Tongue (tissue), 1 donor: ENCODE measurements at regions not wholly inside any gene's neighbourhood (a gene's known extent, or its start where the extent isn't known, plus 50 kb on each side); places are given as distances from the start of the nearest gene placed in this dataset.
A peak's percentile ranks its signal among the peaks of the same experiment; 100 is the strongest.
"Not testable (repeated sequence)": the region's sequence is repeated elsewhere in the genome, so short reads cannot be mapped to it uniquely, and the experiment has no call there.

Source experiments
- DNase-seq: peaks from one replicate; pipeline ENCODE4 v3.0.0-alpha.2; 2015

- no peak for DNase-seq
These were observed 171.1 kb upstream of the ANKRD50 start for GRCh38 chr4:124883632-124884031.

- DNase-seq: no peak
These were observed 166.7 kb upstream of the ANKRD50 start for GRCh38 chr4:124879195-124879594.

GRCh38 chr4:124874172-124874450 lies 161.6 kb upstream of the ANKRD50 start:
- no peak for DNase-seq

- DNase-seq: no peak
These were observed 161.0 kb upstream of the ANKRD50 start for GRCh38 chr4:124873361-124874171.

GRCh38 chr4:124872659-124873058 lies 160.1 kb upstream of the ANKRD50 start:
- no peak for DNase-seq

- DNase-seq: peak; percentile 18
These were observed 157.5 kb upstream of the ANKRD50 start for GRCh38 chr4:124869961-124870495.

- DNase-seq: peak; percentile 37
These were observed 156.0 kb upstream of the ANKRD50 start for GRCh38 chr4:124868495-124868894.

GRCh38 chr4:124867536-124867935 lies 155.0 kb upstream of the ANKRD50 start:
- DNase-seq: no peak

GRCh38 chr4:124866301-124866700 lies 153.8 kb upstream of the ANKRD50 start:
- no peak for DNase-seq

- DNase-seq: no peak
These were observed 150.6 kb upstream of the ANKRD50 start for GRCh38 chr4:124863040-124863545.

GRCh38 chr4:124862261-124862660 lies 149.7 kb upstream of the ANKRD50 start:
- no peak for DNase-seq

GRCh38 chr4:124861761-124862160 lies 149.2 kb upstream of the ANKRD50 start:
- no peak for DNase-seq

- DNase-seq: peak; percentile 37
These were observed 142.4 kb upstream of the ANKRD50 start for GRCh38 chr4:124854968-124855367.

- no peak for DNase-seq
These were observed 139.2 kb upstream of the ANKRD50 start for GRCh38 chr4:124851741-124852140.

GRCh38 chr4:124846306-124846705 lies 133.8 kb upstream of the ANKRD50 start:
- no peak for DNase-seq

- DNase-seq: no peak
These were observed 127.4 kb upstream of the ANKRD50 start for GRCh38 chr4:124839786-124840390.

GRCh38 chr4:124833831-124834505 lies 121.4 kb upstream of the ANKRD50 start:
- DNase-seq: no peak

GRCh38 chr4:124828382-124828781 lies 115.8 kb upstream of the ANKRD50 start:
- no peak for DNase-seq

- DNase-seq: no peak
These were observed 105.0 kb upstream of the ANKRD50 start for GRCh38 chr4:124817531-124817930.

GRCh38 chr4:124812203-124812602 lies 99.7 kb upstream of the ANKRD50 start:
- DNase-seq: not testable (repeated sequence)

GRCh38 chr4:124810827-124811226 lies 98.3 kb upstream of the ANKRD50 start:
- peak; percentile 58 for DNase-seq

GRCh38 chr4:124807421-124807820 lies 94.9 kb upstream of the ANKRD50 start:
- no peak for DNase-seq

- DNase-seq: no peak
These were observed 93.9 kb upstream of the ANKRD50 start for GRCh38 chr4:124806403-124806802.
